HG03045 (cell line): ENCODE measurements at regions not wholly inside any gene's neighbourhood (a gene's known extent, or its start where the extent isn't known, plus 50 kb on each side); places are given as distances from the start of the nearest gene placed in this dataset.

Experiments used
- ATAC-seq: cut with Tn5 transposase; IDR thresholded peaks from one replicate; pipeline ENCODE4 v1.9.1; 2021; ENCODE audit warnings: mild to moderate bottlenecking, moderate library complexity; ENCODE audit not compliant: unreplicated experiment

- ATAC-seq, result no peak
These were observed 1089.9 kb upstream of the CDH6 start for GRCh38 chr5:30103452-30104202.

GRCh38 chr5:30103052-30103451 lies 1090.4 kb upstream of the CDH6 start:
- ATAC-seq, result no peak

- no peak for ATAC-seq
These were observed 1091.3 kb upstream of the CDH6 start for GRCh38 chr5:30102185-30102584.

- ATAC-seq, result no peak
These were observed 1092.6 kb upstream of the CDH6 start for GRCh38 chr5:30100929-30101328.

- ATAC-seq, result no peak
These were observed 1093.3 kb upstream of the CDH6 start for GRCh38 chr5:30100148-30100713.

GRCh38 chr5:30099634-30100033 lies 1093.9 kb upstream of the CDH6 start:
- ATAC-seq, result no peak

- no peak for ATAC-seq
These were observed 1094.5 kb upstream of the CDH6 start for GRCh38 chr5:30098940-30099339.

- ATAC-seq, result no peak
These were observed 1100.9 kb upstream of the CDH6 start for GRCh38 chr5:30092548-30092947.

- no peak for ATAC-seq
These were observed 1123.8 kb upstream of the CDH6 start for GRCh38 chr5:30069441-30070263.

- no peak for ATAC-seq
These were observed 1130.0 kb upstream of the CDH6 start for GRCh38 chr5:30063503-30063902.

GRCh38 chr5:30051976-30052375 lies 1141.5 kb upstream of the CDH6 start:
- no peak for ATAC-seq

- ATAC-seq, result no peak
These were observed 1143.2 kb upstream of the CDH6 start for GRCh38 chr5:30050056-30050815.

- no peak for ATAC-seq
These were observed 1150.8 kb upstream of the CDH6 start for GRCh38 chr5:30042677-30043076.

GRCh38 chr5:30041831-30042385 lies 1151.6 kb upstream of the CDH6 start:
- ATAC-seq, result no peak

GRCh38 chr5:30041291-30041690 lies 1152.2 kb upstream of the CDH6 start:
- no peak for ATAC-seq

- ATAC-seq, result no peak
These were observed 1152.9 kb upstream of the CDH6 start for GRCh38 chr5:30040488-30041118.

- no peak for ATAC-seq
These were observed 1154.1 kb upstream of the CDH6 start for GRCh38 chr5:30039379-30039778.

GRCh38 chr5:30034870-30035269 lies 1158.6 kb upstream of the CDH6 start:
- no peak for ATAC-seq

GRCh38 chr5:30030101-30030500 lies 1163.4 kb upstream of the CDH6 start:
- ATAC-seq, result no peak

GRCh38 chr5:30001826-30002225 lies 1191.7 kb upstream of the CDH6 start:
- no peak for ATAC-seq
